ENCODE measurements at regions not wholly inside any gene's neighbourhood (a gene's known extent, or its start where the extent isn't known, plus 50 kb on each side); places are given as distances from the start of the nearest gene placed in this dataset.

DNA sequence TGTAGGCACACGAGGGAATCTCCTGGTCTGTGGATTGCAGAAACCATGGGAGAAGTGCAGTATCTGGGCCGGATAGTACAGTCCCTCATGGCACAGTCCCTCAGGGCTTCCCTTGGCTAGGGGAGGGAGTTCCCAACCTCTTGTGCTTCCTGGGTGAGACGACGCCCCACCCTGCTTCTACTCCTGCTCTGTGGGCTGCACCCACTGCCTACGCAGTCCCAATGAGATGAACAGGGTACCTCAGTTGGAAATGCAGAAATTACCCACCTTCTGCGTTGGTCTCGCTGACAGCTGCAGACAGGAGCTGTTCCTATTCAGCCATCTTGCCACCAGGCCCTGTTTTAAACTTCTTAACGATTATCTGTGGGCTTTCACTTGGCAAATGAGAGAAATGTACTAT lies 157.2 kb upstream of the CARD18 start:
- TF ChIP-seq, protein P1, sequence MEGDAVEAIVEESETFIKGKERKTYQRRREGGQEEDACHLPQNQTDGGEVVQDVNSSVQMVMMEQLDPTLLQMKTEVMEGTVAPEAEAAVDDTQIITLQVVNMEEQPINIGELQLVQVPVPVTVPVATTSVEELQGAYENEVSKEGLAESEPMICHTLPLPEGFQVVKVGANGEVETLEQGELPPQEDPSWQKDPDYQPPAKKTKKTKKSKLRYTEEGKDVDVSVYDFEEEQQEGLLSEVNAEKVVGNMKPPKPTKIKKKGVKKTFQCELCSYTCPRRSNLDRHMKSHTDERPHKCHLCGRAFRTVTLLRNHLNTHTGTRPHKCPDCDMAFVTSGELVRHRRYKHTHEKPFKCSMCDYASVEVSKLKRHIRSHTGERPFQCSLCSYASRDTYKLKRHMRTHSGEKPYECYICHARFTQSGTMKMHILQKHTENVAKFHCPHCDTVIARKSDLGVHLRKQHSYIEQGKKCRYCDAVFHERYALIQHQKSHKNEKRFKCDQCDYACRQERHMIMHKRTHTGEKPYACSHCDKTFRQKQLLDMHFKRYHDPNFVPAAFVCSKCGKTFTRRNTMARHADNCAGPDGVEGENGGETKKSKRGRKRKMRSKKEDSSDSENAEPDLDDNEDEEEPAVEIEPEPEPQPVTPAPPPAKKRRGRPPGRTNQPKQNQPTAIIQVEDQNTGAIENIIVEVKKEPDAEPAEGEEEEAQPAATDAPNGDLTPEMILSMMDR (IDR thresholded peaks at IDR 0.05; ENCODE audit: control insufficient read depth, extremely low read depth, insufficient read depth) = no peak
- no peak overlapping the region for H3K4me3 ChIP-seq (ENCODE audit: low read depth, low read length)
- no peak for DNase-seq (ENCODE audit: low read depth)

DNA sequence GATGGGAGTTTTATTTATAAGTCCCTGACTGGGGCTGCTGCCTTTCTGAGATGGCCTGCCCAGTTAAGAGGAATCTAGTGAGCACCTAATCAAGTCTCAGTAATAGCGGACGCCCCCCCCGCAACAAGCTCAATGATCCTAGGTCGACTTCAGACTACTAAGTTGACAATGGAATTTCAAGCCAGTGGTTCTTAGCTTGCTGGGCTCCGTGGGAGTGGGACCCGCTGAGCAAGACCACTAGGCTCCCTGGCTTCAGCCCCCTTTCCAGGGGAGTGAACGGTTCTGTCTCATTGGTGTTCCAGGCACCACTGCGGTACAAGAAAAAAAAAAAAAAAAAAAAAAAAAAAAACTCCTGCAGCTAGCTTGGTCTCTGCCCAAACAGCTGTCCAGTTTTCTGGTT lies 156.8 kb upstream of the CARD18 start:
- TF ChIP-seq, protein P1 (IDR thresholded peaks at IDR 0.05; ENCODE audit: control insufficient read depth, extremely low read depth, insufficient read depth) = no peak
- no peak overlapping the region for H3K4me3 ChIP-seq (ENCODE audit: low read depth, low read length)
- no peak for DNase-seq (ENCODE audit: low read depth)

DNA sequence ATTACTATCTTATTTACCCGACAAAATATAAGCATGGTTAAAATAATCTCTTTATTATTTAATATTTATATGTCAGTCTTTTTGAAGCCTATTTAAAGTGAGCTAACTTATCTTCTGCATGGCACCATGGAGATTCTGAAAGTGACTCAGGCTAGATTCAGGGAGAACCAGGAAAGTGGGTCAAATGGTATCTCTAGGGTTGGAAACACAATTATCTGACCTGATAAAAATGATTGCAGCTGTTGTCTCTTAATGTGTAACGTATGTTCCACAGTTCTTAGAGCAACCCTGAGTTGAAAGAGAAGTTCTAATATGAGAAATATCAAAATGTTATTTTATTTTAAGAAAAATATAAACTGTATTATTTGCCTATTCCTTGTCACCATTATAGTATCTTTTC lies 143.1 kb upstream of the CARD18 start:
- DNase-seq (ENCODE audit: low read depth) = no peak
- H3K4me3 ChIP-seq (ENCODE audit: low read depth, low read length) = no peak overlapping the region
- TF ChIP-seq, protein P1 (IDR thresholded peaks at IDR 0.05; ENCODE audit: control insufficient read depth, extremely low read depth, insufficient read depth) = no peak

DNA sequence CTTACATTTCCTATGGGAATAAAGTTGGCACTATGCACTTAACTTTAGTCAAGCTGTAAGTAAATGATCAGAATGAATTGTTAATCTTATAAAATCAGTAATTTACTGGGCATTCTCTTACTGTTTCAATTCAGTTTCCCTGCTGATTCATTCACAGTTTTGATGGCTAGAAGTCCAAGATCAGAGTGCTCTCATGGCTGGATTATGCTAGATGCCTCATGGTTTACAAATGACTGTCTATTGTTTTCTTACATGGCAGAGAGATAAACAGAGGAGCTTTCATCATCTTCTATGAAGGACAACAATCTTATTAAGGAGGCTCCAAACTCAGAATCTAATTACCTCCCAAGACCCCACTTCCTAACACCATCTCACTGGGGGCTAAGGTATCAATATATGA lies 135.1 kb upstream of the CARD18 start:
- TF ChIP-seq, protein P1 (IDR thresholded peaks at IDR 0.05; ENCODE audit: control insufficient read depth, extremely low read depth, insufficient read depth) = no peak
- no peak overlapping the region for H3K4me3 ChIP-seq (ENCODE audit: low read depth, low read length)
- DNase-seq (ENCODE audit: low read depth) = no peak

GRCh38 chr11:105273660-105274280 lies 134.2 kb upstream of the CARD18 start:
- TF ChIP-seq, protein P1 (IDR thresholded peaks at IDR 0.05; ENCODE audit: control insufficient read depth, extremely low read depth, insufficient read depth) = no peak

DNA sequence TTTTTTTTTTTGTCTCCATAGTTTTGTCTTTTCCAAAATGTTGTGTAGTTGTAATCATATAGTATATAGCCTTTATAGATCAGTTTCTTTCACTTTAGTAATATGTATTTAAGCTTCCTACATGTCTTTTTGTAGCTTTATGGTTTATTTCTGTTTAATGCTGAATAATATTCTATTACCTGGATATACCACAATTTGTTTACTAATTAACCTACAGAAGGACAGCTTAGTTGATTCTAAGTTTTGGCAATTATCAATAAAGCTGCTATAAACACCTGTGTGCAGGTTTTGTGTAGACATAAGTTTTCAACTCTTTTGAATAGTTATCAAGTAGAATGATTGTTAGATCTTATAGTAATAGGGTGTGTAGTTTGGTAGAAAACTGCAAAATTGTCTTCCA lies 130.3 kb upstream of the CARD18 start:
- no peak overlapping the region for H3K4me3 ChIP-seq (ENCODE audit: low read depth, low read length)
- TF ChIP-seq, protein P1 (IDR thresholded peaks at IDR 0.05; ENCODE audit: control insufficient read depth, extremely low read depth, insufficient read depth) = no peak
- no peak for DNase-seq (ENCODE audit: low read depth)

More at GRCh38 chr11:105273660-105274280, 134.2 kb upstream of the CARD18 start:
- no peak overlapping the region for H3K4me3 ChIP-seq (ENCODE audit: low read depth, low read length)
- DNase-seq (ENCODE audit: low read depth) = no peak

DNA sequence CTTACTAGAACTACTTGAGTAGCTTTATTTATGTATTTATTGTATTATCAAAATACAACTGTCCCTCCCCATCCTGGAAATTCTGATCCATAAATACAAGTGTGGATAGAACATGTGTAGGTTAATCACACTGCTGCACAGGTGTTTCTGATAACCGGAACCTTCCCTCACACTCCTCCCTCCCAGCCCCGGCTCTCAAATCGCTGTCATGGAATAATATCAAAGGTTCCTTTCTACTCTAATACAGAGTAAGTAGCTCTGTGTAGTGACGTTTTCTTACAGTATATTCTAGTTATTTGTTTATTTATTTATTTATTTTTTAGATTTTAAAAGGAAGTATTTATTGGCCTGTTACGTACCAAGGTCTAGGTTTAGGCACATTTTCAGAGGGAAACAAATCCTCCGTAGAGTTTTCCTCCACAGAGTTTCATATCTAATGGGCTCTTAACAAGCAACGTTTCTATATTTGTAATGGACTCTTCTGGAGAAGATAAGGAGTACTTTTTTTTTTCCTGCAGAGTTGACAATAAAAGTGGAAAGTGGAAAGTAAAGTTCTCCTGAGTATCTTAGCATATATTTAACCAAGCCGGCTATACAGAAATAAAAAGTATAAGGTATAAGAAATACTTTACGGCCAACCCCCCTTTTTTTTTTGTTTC lies 129.0 kb upstream of the CARD18 start:
- no peak for DNase-seq (ENCODE audit: low read depth)
- TF ChIP-seq, protein P1 (IDR thresholded peaks at IDR 0.05; ENCODE audit: control insufficient read depth, extremely low read depth, insufficient read depth) = no peak

More for the DNA sequence above, 129.0 kb upstream of the CARD18 start:
- H3K4me3 ChIP-seq (ENCODE audit: low read depth, low read length) = no peak overlapping the region
